Head of caudate nucleus (tissue), 42 donors: ENCODE measurements at regions not wholly inside any gene's neighbourhood (a gene's known extent, or its start where the extent isn't known, plus 50 kb on each side); places are given as distances from the start of the nearest gene placed in this dataset.

Source experiments
- DNase-seq, 42 donors: peaks; one replicate each; pipeline versions ENCODE4 v3.0.0 to v3.0.0-alpha.2; 2020 to 2021; ENCODE audit warnings: mixed read lengths in 7 of 42
- intact Hi-C: fragments of 100-400 bp; cut with DNase I; formaldehyde crosslinking; loops from one replicate; pipeline ENCODE4 v1.15.0; 2022

DNA sequence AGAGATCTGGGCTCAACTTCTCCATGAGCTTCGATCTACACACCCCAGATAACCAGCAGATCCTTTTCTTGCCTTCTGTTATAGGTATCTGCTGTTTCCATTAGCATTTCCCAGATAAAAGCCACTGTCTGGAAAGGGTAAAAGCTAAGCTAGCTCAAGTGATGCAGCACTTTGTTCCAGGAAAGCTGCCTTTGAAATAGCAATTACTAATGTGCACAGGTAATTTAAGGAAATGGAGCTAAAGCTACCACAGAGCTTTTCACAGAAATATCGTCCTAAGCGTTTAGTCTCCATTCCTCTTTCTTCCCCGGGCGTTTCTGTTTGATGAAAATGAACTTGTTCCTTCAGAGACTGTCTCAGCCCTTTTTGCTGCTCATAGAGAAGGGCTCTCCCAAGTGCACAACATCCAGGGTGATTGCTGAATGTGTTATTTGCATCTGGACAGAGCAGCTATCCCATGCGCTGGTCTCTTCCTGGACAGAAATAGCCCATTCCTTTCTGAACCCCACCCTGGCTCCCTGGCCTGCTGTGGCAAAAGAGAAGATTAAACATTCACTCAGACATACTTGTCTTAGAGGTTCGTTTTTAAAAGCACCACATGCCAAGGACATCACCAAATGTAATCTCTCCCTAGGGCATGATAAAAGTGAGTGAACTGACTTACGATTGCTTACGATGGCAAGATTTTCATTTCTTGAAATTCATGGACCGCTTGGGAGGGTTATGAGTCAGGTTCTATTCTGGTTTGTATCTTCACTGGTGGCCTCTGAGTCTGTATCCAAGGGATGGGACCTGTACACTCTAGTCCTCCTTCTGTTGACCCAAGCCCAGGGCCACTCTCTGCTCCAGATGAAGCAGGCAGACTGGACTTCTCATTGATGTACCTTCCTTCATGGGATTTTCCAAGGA lies 429.1 kb upstream of the CDH4 start:
- intact Hi-C loops: no loop called here
- peak in 1 of 42 donors; percentile 13 for DNase-seq

GRCh38 chr20:60835876-60836275 lies 416.2 kb upstream of the CDH4 start:
- DNase-seq: no peak
- intact Hi-C loops: no loop called here

DNA sequence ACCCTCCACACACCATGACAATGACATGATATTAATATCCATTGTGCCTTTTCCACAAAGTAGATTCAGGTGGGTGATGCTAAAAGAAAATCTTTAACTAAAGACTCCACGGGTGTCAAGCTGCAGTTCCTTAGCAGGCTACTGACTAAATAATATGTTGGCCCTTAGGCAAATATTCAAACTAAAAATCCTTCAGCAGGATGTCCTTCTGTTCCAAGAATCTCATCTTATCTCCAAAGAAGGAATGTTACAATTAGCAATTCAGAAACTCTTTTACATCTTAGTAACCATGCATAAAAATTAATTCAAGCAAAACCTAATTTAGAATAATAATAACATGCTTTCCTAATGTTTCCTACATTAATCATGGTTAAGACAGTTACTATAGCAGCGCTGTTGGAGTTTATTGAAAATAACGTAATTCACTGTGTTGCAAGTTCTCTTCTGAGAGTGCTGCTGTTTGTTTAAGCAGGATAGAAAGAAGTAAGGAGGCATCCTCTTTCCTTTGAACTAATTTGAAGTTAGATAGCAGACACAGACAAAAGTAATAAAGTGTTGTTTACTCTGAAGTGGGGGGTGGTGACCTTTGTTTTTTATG lies 414.8 kb upstream of the CDH4 start:
- intact Hi-C loops: no loop called here
- peak in 3 of 42 donors; percentile 11 to 40 (median 25) for DNase-seq

DNA sequence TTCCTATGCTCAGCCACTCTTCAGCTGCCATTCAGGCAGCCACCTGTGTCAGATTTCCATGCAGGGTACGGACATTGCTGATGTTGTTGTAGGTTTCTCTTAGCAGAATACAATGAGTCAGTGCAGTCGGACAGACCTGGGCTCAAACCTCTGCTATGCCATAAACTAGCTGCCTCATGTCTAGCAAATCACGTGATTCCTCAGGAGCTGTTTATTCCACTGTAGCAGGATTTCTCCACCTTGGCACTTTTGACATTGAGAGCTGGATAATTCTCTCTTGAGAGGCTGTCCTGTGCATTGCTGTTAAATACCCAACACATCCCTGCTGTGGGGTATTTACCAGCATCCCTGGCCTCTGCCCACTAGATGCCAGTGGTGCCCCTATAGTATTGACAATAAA lies 413.8 kb upstream of the CDH4 start:
- no peak for DNase-seq
- intact Hi-C loops: no loop called here

- intact Hi-C loops: no loop called here
- DNase-seq: no peak
Observed at GRCh38 chr20:60840971-60841370, 411.1 kb upstream of the CDH4 start.

DNA sequence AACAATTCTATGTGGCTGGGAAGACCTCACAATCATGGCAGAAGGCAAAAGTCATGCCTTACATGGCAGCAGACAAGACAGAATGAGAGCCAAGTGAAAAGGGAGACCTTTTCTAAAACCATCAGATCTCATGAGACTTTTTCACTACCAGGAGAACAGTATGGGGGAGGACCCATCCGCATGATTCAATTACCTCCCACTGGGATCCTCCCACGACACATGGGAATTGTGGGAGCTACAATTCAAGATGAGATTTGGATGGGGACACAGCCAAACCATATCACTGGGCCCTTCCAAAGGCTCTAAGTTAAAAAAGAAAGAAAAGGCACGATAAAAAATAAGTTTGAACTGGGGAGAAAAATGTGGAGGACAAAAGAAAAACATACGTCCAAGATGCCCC lies 406.9 kb upstream of the CDH4 start:
- intact Hi-C loops: no loop called here

DNA sequence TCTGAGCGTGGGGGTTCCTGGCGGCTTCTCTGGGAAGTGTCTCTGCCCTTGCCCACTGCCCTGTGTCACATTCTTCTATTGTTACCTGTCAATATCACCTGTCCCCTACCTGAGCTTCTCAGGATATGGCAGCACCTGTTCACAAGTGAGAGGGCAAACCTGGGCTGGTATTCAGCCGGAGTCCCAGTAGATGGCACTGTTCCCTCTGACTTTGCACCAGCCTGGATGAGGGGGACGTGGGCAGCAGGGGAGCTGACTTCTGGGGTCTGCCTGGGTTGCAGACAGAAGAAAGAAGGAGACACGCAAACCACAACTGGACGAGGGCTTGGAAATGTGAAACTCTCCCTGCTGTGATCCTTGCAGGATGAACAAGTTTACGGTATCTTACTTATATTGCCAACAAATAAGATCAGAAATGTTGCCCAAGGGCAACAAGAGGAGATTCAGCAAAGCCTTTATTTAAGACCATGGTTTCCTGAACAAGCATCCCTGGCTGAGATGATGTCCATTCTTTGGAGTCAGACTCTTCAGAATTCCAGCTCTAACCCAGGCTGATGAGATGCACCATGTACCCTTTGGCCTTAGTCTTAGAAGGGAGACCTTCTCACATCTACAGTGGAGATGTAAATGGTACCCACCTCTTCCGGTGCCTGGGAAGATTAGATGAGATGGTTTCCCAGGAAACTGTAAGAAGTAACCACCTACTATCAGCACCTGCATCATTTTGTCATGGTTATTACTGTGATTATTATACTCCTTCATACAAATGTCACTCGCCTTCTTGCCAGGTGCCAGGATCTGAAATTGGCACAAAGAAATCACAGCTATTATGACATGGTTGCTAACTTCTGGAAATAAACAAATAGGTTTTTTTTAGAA lies 400.0 kb upstream of the CDH4 start:
- intact Hi-C loops: no loop called here
- peak in 22 of 42 donors; percentile 8 to 60 (median 32) for DNase-seq

More for the DNA sequence above, 406.9 kb upstream of the CDH4 start:
- peak in 17 of 42 donors; percentile 8 to 65 (median 40) for DNase-seq

GRCh38 chr20:60857708-60858107 lies 394.4 kb upstream of the CDH4 start:
- intact Hi-C loops: no loop called here
- no peak for DNase-seq

GRCh38 chr20:60862601-60863000 lies 389.5 kb upstream of the CDH4 start:
- no peak for DNase-seq
- intact Hi-C loops: no loop called here

DNA sequence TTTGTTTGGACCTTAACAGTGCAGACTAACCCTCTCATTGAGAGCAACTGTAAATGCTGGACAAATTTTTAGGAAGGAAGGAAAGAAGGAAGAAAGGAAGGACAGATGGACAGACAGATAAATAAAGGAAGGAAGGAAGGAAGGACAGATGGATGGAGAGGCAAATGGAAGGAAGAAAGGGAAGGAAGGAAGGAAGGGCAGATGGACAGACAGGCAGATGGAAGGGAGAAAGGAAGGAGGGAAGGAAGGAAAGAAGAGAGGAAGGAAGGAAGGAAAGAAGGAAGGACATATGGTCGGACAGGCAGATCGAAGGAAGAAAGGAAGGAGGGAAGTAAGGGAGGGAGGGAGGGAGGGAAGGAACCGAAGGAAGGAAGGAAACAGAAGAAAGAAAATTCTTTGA lies 388.5 kb upstream of the CDH4 start:
- intact Hi-C loops: no loop called here
- no peak for DNase-seq

DNA sequence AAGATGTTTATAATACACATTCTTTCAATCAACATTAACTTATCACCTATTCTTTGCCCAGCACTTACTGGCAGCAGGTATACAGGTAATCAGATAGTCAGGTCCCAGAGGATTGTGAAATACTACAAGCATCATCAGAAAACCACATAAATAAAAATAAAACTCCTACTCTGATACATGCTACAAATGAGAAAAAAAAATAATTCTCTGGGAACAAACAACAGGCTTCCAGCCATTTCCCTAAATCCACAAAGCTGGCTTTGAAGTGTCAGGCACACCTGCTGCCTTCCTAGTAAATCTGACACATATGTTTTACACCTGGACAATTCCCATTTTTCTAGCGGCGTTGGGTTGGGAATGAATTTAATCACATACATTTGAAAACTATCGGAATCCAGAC lies 384.5 kb upstream of the CDH4 start:
- intact Hi-C loops: no loop called here
- DNase-seq: no peak

- peak in 1 of 42 donors; percentile 34 for DNase-seq
- intact Hi-C loops: no loop called here
Observed at GRCh38 chr20:60868316-60868891, 383.7 kb upstream of the CDH4 start.

DNA sequence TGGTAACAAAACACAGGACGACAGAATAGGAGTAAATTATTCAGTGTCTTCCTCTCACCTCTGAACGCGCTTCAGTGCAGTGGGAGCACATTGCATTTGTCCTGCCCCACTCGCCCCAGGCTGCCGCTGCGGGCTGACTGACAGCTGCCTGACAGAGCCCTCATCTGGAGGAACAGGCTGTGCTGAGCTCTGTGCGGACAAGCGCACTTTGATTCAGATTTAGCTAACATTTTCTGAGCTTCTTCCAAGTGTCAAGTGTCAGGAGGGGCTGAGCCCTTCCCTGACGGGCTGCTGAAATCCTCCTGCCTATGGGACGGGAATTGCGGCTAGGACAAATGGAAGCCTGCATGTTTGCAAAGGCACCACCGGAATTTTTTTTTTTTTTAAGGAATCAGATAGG lies 383.0 kb upstream of the CDH4 start:
- DNase-seq: peak in 1 of 42 donors; percentile 30

GRCh38 chr20:60869625-60870024 lies 382.4 kb upstream of the CDH4 start:
- DNase-seq: peak in 2 of 42 donors; percentile 23 to 39
- intact Hi-C loops: no loop called here

More for the DNA sequence above, 383.0 kb upstream of the CDH4 start:
- intact Hi-C loops: no loop called here

DNA sequence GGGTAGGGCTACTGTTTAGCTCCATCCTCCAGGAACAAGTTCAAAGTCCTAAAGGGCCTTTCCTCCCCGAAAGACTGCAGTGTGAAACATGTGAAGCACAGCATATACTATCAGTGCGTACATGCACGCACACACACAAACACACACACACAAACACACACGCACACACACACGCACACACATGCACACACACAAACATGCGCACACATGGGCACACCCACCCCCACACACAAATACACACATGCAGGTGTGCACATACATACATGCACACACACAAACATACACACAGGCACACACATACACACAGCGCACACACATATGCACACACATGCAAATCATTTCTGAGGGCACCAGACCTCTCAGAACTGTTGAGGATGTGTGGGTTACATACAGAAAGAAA lies 382.0 kb upstream of the CDH4 start:
- DNase-seq: peak in 1 of 42 donors; percentile 14
- intact Hi-C loops: no loop called here

- intact Hi-C loops: no loop called here
- no peak for DNase-seq
Observed at GRCh38 chr20:60872224-60872623, 379.8 kb upstream of the CDH4 start.

DNA sequence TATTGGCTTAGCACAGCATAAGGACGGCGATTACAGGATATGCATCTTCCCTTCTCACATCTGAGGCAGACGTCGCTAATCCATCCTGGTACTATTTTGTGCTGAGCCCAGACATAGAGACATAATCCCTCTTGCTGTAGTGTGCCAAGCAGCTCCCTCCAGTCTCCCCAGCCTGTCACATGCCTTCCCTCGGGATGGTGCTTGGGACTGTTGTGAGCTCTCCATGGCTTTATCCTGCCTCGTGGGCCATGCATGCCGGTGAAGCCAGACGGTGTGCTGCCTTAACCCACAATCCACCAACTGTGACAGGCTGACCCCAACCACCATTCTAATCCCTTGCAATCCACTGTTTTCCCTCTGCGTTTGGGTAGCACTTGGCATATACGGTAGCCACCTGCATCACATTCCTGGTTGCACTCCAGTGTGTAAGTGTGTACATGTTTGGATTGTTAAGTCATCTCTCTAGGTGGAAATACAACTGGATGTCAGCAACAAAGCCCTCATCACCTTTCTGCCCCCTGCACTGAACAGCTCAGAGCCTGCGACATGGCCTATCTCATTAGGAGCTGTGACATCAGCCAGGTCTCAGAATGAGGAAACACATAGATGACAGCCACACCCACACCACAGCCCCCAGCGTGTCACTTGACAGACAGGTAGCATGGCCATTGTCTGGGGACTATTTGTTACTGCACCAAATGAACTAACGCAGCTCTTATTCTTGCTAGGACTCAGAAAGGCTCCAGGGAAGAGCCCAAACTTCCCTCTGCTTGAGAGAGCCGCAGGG lies 374.8 kb upstream of the CDH4 start:
- peak in 1 of 42 donors; percentile 22 for DNase-seq
- intact Hi-C loops: no loop called here

DNA sequence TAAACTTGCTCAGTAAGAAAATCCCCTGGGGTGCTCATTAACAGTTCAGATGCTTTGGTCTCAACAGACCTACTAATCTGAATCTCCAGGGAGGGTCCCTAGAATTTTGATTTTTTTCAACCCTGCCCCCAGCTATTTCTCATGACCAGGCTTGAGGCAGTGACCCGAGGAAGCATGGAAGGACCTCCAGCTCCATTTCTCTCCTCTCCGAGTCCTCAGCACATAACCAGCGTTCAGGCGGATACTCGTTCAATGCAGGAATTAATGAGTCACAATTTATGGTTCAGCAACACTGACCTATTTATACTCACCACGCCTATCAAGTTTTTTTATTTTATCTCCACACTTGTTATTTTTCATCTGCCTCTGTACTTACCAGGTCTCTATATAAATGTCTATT lies 369.2 kb upstream of the CDH4 start:
- DNase-seq: no peak
- intact Hi-C loops: no loop called here

DNA sequence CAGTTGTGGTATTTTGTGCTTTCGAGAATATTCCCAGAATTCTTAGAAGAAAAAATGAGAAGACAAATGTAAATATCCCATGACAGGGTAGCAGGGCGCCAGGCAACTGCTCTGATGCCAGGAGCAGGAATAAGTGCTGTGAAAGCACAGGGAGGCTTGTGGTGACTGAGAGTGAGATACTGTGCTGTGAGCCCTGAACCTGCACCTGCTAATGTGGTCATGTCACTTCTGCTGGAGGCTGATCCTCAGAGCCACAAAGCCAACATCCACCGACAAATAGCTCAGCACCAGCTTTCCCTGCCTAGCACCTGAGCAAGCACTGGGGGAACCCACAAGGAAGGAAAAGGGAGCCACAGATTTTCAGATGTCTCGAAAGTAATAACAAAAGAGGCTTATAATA lies 368.6 kb upstream of the CDH4 start:
- DNase-seq: no peak
- intact Hi-C loops: no loop called here
